SU-DHL-6 (cell line): ENCODE measurements at regions not wholly inside any gene's neighbourhood (a gene's known extent, or its start where the extent isn't known, plus 50 kb on each side); places are given as distances from the start of the nearest gene placed in this dataset.

ENCODE experiments used
- H2AFZ ChIP-seq: fragments of 200-600 bp; sonication (generic); 2 replicates; pipeline ENCODE4 v1.6.1; 2014; ENCODE audit warnings: low read depth, mild to moderate bottlenecking, moderate library complexity, mixed read lengths, antibody characterized with exemption, low read length; ENCODE audit not compliant: severe bottlenecking
- H3F3A ChIP-seq: fragments of 200-600 bp; shearing (Covaris generic); 2 replicates; pipeline ENCODE4 v1.6.0; 2016; ENCODE audit warnings: antibody characterized with exemption, mild to moderate bottlenecking; ENCODE audit not compliant: insufficient read depth
- H3K27ac ChIP-seq: fragments of 200-600 bp; sonication (generic); 2 replicates; pipeline ENCODE4 v1.5.1; 2016; ENCODE audit warnings: low read depth, mild to moderate bottlenecking, low read length, moderate library complexity, mixed read lengths
- H3K27me3 ChIP-seq: fragments of 200-600 bp; sonication (generic), shearing (Covaris generic); 2 replicates; pipeline ENCODE4 v1.6.0; 2014; ENCODE audit warnings: mild to moderate bottlenecking, low read length
- H3K36me3 ChIP-seq: fragments of 200-600 bp; sonication (generic); 2 replicates; pipeline ENCODE4 v1.6.1; 2014; ENCODE audit warnings: mild to moderate bottlenecking, low read length, mixed read lengths
- H3K4me2 ChIP-seq: fragments of 300-600, 200-600 bp; shearing (Covaris generic), sonication (generic); 2 replicates; pipeline ENCODE4 v1.6.0; 2014; ENCODE audit warnings: low read length, low read depth, mild to moderate bottlenecking; ENCODE audit not compliant: poor library complexity, severe bottlenecking
- H3K4me3 ChIP-seq: fragments of 200-600 bp; sonication (generic); 2 replicates; pipeline ENCODE4 v1.5.1; 2014; ENCODE audit warnings: antibody characterized with exemption, low read length, mild to moderate bottlenecking, mixed read lengths; ENCODE audit not compliant: insufficient read depth, poor library complexity, severe bottlenecking
- H3K79me2 ChIP-seq: fragments of 200-600 bp; sonication (generic); 2 replicates; pipeline ENCODE4 v1.6.1; 2014; ENCODE audit warnings: mild to moderate bottlenecking, low read length, moderate library complexity; ENCODE audit not compliant: insufficient read depth
- H3K9ac ChIP-seq: fragments of 200-600 bp; sonication (generic); 2 replicates; pipeline ENCODE4 v1.7.0; 2014; ENCODE audit warnings: mild to moderate bottlenecking, low read length
- H3K9me2 ChIP-seq: fragments of 200-600 bp; sonication (generic); replicated peaks from 2 replicates; pipeline ENCODE4 v1.6.1; 2014; ENCODE audit warnings: low read length; ENCODE audit not compliant: insufficient read depth
- H3K9me3 ChIP-seq: fragments of 200-600 bp; sonication (generic); 2 replicates; pipeline ENCODE4 v1.6.1; 2014; ENCODE audit warnings: low read length, mixed read lengths; ENCODE audit not compliant: insufficient read depth
- H4K20me1 ChIP-seq: fragments of 200-600 bp; sonication (generic); 2 replicates; pipeline ENCODE4 v1.6.1; 2014; ENCODE audit warnings: low read depth, mild to moderate bottlenecking, antibody characterized with exemption, low read length, moderate library complexity, mixed read lengths
- CTCF ChIP-seq: fragments of 200-600 bp; sonication (generic); IDR thresholded peaks from one replicate; pipeline ENCODE4 v1.5.1; 2017; ENCODE audit warnings: antibody characterized with exemption, mild to moderate bottlenecking, low read length, moderate library complexity; ENCODE audit not compliant: insufficient read depth, poor library complexity, severe bottlenecking
- EZH2phosphoT487 ChIP-seq: fragments of 200-600 bp; sonication (generic), shearing (Covaris generic); conservative IDR thresholded peaks from 2 replicates; pipeline ENCODE4 v1.6.1; 2018; ENCODE audit warnings: mild to moderate bottlenecking, antibody characterized with exemption, low read length, moderate library complexity, mixed read lengths

- Histone ChIP-seq H4K20me1 (no peaks in the 10 kb centered on the region), H3K27ac (no peak overlapping the region), H3K36me3 (no peaks in the 10 kb centered on the region), H3K27me3 (no peaks in the 10 kb centered on the region), H3K9me2 (no peaks in the 10 kb centered on the region), H3F3A (no peaks in the 10 kb centered on the region), H3K9me3 (no peaks in the 10 kb centered on the region), H3K4me2 (no peak overlapping the region), H3K79me2 (no peaks in the 10 kb centered on the region), H3K9ac (no peak overlapping the region), H2AFZ (no peak overlapping the region), H3K4me3 (no peak overlapping the region)
- TF ChIP-seq EZH2phosphoT487 (no peak), CTCF (no peak)
Observed at GRCh38 chr18:1014951-1015624, 110.4 kb downstream of the ADCYAP1 start.

GRCh38 chr18:1015777-1016176, 111.1 kb downstream of the ADCYAP1 start:
- H3K4me2 ChIP-seq = no peak overlapping the region
- H3K4me3 ChIP-seq = no peak overlapping the region
- TF ChIP-seq EZH2phosphoT487 = no peak
- TF ChIP-seq CTCF = no peak

GRCh38 chr18:1017227-1018058, 112.8 kb downstream of the ADCYAP1 start:
- Histone ChIP-seq H4K20me1 (no peaks in the 10 kb centered on the region), H3K9me2 (no peaks in the 10 kb centered on the region), H3K36me3 (no peaks in the 10 kb centered on the region), H3F3A (no peaks in the 10 kb centered on the region), H3K79me2 (no peaks in the 10 kb centered on the region), H3K9ac (no peak overlapping the region), H3K4me2 (no peak overlapping the region), H3K9me3 (no peaks in the 10 kb centered on the region), H3K27me3 (no peaks in the 10 kb centered on the region), H3K27ac (no peak overlapping the region), H3K4me3 (no peak overlapping the region), H2AFZ (no peak overlapping the region)
- TF ChIP-seq CTCF (no peak), EZH2phosphoT487 (no peak)

More at GRCh38 chr18:1015777-1016176, 111.1 kb downstream of the ADCYAP1 start:
- Histone ChIP-seq H3K9me3 (no peaks in the 10 kb centered on the region), H2AFZ (no peak overlapping the region), H3K79me2 (no peaks in the 10 kb centered on the region), H4K20me1 (no peaks in the 10 kb centered on the region), H3K9me2 (no peaks in the 10 kb centered on the region), H3K36me3 (no peaks in the 10 kb centered on the region), H3K27me3 (no peaks in the 10 kb centered on the region), H3K27ac (no peak overlapping the region), H3K9ac (no peak overlapping the region), H3F3A (no peaks in the 10 kb centered on the region)
